ENCODE measurements at regions not wholly inside any gene's neighbourhood (a gene's known extent, or its start where the extent isn't known, plus 50 kb on each side); places are given as distances from the start of the nearest gene placed in this dataset.
"Not testable (repeated sequence)": the region's sequence is repeated elsewhere in the genome, so short reads cannot be mapped to it uniquely, and the experiment has no call there.

DNA sequence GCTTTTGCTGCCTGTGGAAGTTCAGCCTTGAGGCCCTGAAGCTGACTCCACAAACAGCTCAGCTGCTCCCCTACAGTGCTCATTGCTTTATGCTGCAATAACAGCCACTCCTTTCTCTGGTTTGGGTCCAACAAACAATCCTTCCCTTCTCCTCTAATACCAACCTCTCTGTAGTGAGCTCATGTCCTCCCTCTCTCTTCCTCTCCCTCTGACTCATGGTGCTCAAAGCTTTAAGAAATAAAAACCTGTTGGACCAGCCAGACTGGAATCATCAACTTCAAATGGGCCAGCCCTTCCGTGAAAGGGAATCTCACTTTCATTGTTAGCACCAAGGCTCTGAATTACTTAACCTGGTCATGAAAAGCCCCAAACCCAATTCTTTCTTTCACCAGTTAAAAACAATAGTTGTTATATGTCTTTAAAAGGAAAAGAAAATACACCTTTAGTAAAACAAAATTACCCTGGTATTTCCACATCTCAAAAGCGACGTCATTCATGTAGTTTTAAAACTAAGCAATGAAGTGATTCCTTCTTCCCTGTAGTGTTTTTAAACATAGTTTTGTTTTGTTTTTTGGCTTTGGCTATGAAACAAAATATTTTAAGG, 126.4 kb downstream of the DUSP6 start:
- Histone ChIP-seq H3K4me1 (ENCODE audit: insufficient read depth, low read length) (peaks cover 32% of the 10 kb centered on the region), H3K4me3 (ENCODE audit: low read length) (no peak overlapping the region), H3K27ac (ENCODE audit: low read depth, low read length) (no peak overlapping the region), H3K9me3 (ENCODE audit: insufficient read depth, low read depth, low read length) (no peaks in the 10 kb centered on the region), H3K27me3 (ENCODE audit: insufficient read depth, low read length) (no peaks in the 10 kb centered on the region), H3K9ac (ENCODE audit: low read depth, low read length) (no peak overlapping the region; the same call in 1 of the 2 replicates), H3K36me3 (ENCODE audit: insufficient read depth, low read length) (no peaks in the 10 kb centered on the region)
- 61% methylated on average over 1 of the region's 3 CpGs for WGBS

DNA sequence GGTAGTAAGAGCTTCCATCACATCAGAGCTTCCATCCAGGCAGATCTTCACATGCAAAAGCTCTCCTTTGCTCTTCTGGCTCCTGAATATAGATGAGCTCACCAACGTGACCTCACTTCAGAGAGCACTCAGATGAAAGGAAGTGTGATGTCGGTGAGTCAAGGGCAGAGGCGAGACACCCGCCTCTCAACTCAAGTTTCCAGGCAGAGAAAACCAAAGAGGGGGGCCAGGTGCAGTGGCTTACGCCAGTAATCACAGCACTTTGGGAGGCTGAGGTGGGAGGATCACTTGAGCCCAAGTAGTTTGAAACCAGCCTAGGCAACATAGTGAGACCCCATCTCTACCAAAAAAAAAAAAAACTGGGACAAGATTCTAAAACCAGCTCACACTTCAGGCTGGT, 126.9 kb downstream of the DUSP6 start:
- no peaks in the 10 kb centered on the region for H3K9me3 ChIP-seq (ENCODE audit: insufficient read depth, low read depth, low read length)
- 90% methylated on average over 5 of the region's 5 CpGs for WGBS
- H3K27me3 ChIP-seq (ENCODE audit: insufficient read depth, low read length), result no peaks in the 10 kb centered on the region
- H3K4me1 ChIP-seq (ENCODE audit: insufficient read depth, low read length), result peaks cover 32% of the 10 kb centered on the region
- H3K27ac ChIP-seq (ENCODE audit: low read depth, low read length), result no peak overlapping the region
- no peaks in the 10 kb centered on the region for H3K36me3 ChIP-seq (ENCODE audit: insufficient read depth, low read length)
- H3K4me3 ChIP-seq (ENCODE audit: low read length), result no peak overlapping the region
- no peak overlapping the region for H3K9ac ChIP-seq (ENCODE audit: low read depth, low read length)

DNA sequence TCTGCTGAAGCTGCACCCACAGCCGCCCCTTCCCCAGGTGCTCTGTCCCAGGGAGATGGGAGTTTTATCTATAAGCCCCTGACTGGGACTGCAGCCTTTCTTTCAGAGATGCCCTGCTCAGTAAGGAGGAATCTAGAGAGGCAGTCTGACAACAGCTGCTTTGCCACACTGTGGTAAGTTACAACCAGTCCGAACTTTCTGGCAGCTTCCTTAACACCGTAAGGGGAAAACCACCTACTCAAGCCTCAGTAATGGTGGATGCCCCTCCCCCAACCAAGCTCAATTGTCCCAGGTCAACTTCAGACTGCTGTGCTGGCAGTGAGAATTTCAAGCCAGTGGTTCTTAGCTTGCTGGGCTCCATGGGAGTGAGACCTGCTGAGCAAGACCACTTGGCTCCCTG, 129.7 kb downstream of the DUSP6 start:
- H3K9ac ChIP-seq (ENCODE audit: low read depth, low read length); H3K36me3 ChIP-seq (ENCODE audit: insufficient read depth, low read length); H3K27me3 ChIP-seq (ENCODE audit: insufficient read depth, low read length); H3K27ac ChIP-seq (ENCODE audit: low read depth, low read length); H3K9me3 ChIP-seq (ENCODE audit: insufficient read depth, low read depth, low read length); H3K4me3 ChIP-seq (ENCODE audit: low read length): not testable (repeated sequence)
- peaks cover 20% of the 10 kb centered on the region for H3K4me1 ChIP-seq (ENCODE audit: insufficient read depth, low read length)
- 85% methylated on average over 3 of the region's 3 CpGs for WGBS

DNA sequence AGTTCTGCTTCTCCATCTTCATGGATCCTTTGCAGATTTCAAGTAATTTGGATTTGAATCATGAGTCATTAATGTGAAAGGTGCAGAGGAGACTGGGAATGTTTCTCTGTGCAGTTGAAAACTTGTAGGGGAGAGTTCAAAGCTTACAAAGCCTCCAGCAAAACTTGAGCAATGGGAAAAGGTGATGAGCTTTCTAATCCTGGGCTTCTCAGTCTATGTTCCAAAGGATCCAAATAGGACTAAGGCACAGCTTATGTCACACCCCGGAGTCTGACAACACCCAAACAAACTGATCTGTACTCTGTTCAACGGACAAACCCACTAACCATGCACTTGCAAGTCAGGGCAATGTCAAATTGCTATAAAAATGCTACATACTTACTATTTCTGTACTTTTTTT, 134.8 kb downstream of the DUSP6 start:
- no peak overlapping the region for H3K4me3 ChIP-seq (ENCODE audit: low read length)
- H3K27me3 ChIP-seq (ENCODE audit: insufficient read depth, low read length), result no peaks in the 10 kb centered on the region
- no peak overlapping the region for H3K27ac ChIP-seq (ENCODE audit: low read depth, low read length)
- H3K9ac ChIP-seq (ENCODE audit: low read depth, low read length), result no peak overlapping the region
- 90% methylated on average over 2 of the region's 2 CpGs for WGBS
- H3K4me1 ChIP-seq (ENCODE audit: insufficient read depth, low read length), result no peaks in the 10 kb centered on the region
- no peaks in the 10 kb centered on the region for H3K9me3 ChIP-seq (ENCODE audit: insufficient read depth, low read depth, low read length)
- no peaks in the 10 kb centered on the region for H3K36me3 ChIP-seq (ENCODE audit: insufficient read depth, low read length)

DNA sequence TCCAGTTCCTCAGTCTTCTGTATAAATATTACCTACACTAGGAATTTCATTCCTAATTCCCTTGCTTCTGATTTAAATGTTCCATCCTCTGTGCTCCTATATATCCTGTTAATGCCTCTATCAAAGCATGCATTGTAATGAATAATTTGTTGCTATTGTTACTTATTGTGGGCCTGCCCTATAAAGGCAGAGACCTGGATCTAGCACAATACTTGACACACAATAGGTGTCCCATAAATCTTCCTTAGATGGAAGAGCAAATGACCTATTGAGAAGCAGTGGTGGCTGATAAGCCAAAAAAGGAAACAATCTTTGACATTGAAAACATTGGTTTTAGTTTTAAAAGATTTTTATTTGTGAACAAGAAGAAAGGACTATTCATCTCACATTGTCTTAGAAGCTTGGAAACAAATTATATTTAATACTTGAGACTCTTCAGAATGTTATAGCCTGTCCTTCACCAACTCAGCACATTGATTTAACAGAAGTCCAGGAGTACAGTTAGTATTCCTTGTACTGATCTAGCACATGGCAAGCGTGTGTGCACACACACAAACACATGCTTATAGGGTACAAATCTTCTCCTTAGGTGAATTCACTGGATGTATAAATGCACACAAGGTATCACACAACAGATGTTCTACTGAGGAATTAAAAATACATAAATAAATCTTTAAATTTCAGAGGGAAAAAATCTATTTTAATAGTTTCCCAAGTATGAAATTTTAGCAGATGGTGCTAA, 135.9 kb downstream of the DUSP6 start:
- WGBS, result 90% methylated on average over 1 of the region's 1 CpG
- no peak overlapping the region for H3K9ac ChIP-seq (ENCODE audit: low read depth, low read length)
- H3K4me1 ChIP-seq (ENCODE audit: insufficient read depth, low read length), result no peaks in the 10 kb centered on the region
- H3K27me3 ChIP-seq (ENCODE audit: insufficient read depth, low read length), result no peaks in the 10 kb centered on the region
- H3K9me3 ChIP-seq (ENCODE audit: insufficient read depth, low read depth, low read length), result no peaks in the 10 kb centered on the region
- no peak overlapping the region for H3K27ac ChIP-seq (ENCODE audit: low read depth, low read length)
- no peak overlapping the region for H3K4me3 ChIP-seq (ENCODE audit: low read length)
- no peaks in the 10 kb centered on the region for H3K36me3 ChIP-seq (ENCODE audit: insufficient read depth, low read length)

DNA sequence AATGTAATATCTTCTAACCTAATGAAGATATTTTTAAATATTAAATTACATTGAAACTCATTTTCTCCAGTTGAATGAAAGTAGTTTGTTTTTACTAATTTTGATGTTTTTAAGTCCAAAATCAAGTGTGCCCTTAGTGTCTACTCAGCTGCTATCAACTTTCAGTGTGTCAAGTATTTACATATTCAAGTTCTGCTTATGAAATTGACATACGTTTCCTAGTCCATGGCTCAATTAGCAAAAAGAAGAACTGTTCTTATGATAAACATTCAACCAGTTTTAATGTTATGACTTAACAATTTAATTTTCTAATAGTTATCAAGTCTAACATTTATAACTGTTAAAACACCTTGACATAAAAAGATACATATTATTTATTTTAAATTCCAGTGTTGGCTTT, 137.1 kb downstream of the DUSP6 start:
- Histone ChIP-seq H3K4me1 (ENCODE audit: insufficient read depth, low read length) (peaks cover 1% of the 10 kb centered on the region; the same call in 1 of the 2 replicates), H3K27ac (ENCODE audit: low read depth, low read length) (no peak overlapping the region), H3K36me3 (ENCODE audit: insufficient read depth, low read length) (no peaks in the 10 kb centered on the region), H3K9me3 (ENCODE audit: insufficient read depth, low read depth, low read length) (no peaks in the 10 kb centered on the region), H3K27me3 (ENCODE audit: insufficient read depth, low read length) (no peaks in the 10 kb centered on the region), H3K9ac (ENCODE audit: low read depth, low read length) (no peak overlapping the region), H3K4me3 (ENCODE audit: low read length) (no peak overlapping the region)
- 92% methylated on average over 1 of the region's 1 CpG for WGBS

DNA sequence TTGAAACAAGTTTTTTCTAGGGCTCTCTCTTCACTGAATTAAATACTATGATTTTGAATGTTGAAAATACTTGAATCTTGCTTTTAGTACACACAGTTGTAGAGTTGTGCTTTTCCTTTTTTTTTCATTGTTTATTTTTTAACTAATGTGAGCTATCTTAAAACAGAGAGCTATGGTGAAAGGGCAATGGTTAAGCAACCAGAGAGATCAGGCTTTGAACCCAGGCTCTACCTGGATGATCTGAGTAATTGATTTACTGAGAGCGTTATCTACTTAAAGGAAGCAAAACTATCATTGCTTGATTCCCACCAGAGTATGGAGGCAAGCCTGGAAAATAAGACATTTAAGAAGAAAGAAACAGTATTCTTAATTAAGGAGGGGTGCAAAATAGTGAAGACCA, 138.6 kb downstream of the DUSP6 start:
- Histone ChIP-seq H3K27me3 (ENCODE audit: insufficient read depth, low read length) (no peaks in the 10 kb centered on the region), H3K4me1 (ENCODE audit: insufficient read depth, low read length) (peaks cover 16% of the 10 kb centered on the region; the same call in 1 of the 2 replicates), H3K9ac (ENCODE audit: low read depth, low read length) (no peak overlapping the region), H3K9me3 (ENCODE audit: insufficient read depth, low read depth, low read length) (no peaks in the 10 kb centered on the region), H3K36me3 (ENCODE audit: insufficient read depth, low read length) (no peaks in the 10 kb centered on the region), H3K4me3 (ENCODE audit: low read length) (no peak overlapping the region), H3K27ac (ENCODE audit: low read depth, low read length) (no peak overlapping the region)
- WGBS, result 100% methylated on average over 1 of the region's 1 CpG

DNA sequence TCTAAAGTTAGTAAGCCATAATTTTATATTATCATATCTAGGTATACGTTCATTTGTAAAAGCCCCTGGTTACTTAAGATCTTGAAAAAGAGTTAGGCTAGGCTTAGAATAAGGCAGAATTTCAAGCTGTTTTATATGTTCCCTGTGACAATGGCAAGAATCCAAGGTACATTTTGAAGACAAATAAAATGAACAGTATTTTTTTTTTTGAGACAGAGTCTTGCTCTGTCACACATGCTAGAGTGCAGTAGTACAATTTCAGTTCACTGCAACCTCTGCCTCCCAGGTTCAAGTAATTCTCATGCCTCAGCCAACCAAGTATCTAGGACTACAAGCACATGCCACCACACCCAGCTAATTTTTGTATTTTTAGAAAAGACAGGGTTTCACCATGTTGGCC, 139.2 kb downstream of the DUSP6 start:
- no peak overlapping the region for H3K9ac ChIP-seq (ENCODE audit: low read depth, low read length)
- no peaks in the 10 kb centered on the region for H3K27me3 ChIP-seq (ENCODE audit: insufficient read depth, low read length)
- H3K9me3 ChIP-seq (ENCODE audit: insufficient read depth, low read depth, low read length), result no peaks in the 10 kb centered on the region
- H3K27ac ChIP-seq (ENCODE audit: low read depth, low read length), result no peak overlapping the region
- H3K4me3 ChIP-seq (ENCODE audit: low read length), result no peak overlapping the region
- peaks cover 20% of the 10 kb centered on the region for H3K4me1 ChIP-seq (ENCODE audit: insufficient read depth, low read length)
- no peaks in the 10 kb centered on the region for H3K36me3 ChIP-seq (ENCODE audit: insufficient read depth, low read length)
- 100% methylated on average over 1 of the region's 1 CpG for WGBS

DNA sequence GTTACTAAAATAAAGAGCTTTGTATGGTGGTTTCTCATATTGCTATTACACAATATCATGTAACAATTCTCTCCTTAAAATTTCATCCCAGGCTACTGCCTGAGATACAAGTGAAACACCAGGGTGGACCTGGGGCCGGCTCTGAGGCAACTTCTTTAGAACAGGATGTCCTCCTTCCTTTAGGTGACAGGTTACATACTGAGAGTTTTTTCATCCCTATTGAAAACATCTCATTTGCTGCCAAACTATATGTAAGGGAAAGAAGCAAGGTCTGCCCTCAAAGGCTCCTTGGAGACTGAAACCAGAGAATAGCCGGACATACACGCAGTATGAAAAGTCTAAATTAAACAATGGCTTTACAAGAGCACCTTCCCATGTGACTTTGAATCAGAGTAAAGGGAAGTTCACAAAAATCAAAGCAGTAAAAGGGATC, 139.9 kb downstream of the DUSP6 start:
- 98% methylated on average over 3 of the region's 3 CpGs for WGBS
- Histone ChIP-seq H3K36me3 (ENCODE audit: insufficient read depth, low read length) (no peaks in the 10 kb centered on the region), H3K27me3 (ENCODE audit: insufficient read depth, low read length) (no peaks in the 10 kb centered on the region), H3K27ac (ENCODE audit: low read depth, low read length) (no peak overlapping the region), H3K4me1 (ENCODE audit: insufficient read depth, low read length) (peaks cover 20% of the 10 kb centered on the region), H3K9ac (ENCODE audit: low read depth, low read length) (no peak overlapping the region), H3K9me3 (ENCODE audit: insufficient read depth, low read depth, low read length) (no peaks in the 10 kb centered on the region), H3K4me3 (ENCODE audit: low read length) (no peak overlapping the region)

DNA sequence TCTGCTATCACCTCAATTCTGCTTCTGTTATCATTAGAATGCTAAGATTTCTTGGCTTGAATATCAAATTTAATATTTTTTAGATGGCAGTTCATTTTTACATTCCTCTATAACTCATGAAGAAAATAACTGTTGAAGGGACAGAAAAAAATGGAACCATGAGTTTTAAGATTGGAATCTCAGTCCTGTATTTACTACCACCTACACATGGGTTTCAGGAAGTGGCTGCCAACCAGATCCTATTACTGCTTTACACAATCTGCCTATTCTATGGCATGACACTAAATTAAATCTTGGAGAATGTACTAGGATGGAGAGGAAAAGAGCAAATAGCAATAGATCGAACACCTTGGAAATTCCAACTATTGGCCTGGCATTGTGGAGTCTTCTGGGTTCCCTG, 140.8 kb downstream of the DUSP6 start:
- 100% methylated on average over 1 of the region's 1 CpG for WGBS

DNA sequence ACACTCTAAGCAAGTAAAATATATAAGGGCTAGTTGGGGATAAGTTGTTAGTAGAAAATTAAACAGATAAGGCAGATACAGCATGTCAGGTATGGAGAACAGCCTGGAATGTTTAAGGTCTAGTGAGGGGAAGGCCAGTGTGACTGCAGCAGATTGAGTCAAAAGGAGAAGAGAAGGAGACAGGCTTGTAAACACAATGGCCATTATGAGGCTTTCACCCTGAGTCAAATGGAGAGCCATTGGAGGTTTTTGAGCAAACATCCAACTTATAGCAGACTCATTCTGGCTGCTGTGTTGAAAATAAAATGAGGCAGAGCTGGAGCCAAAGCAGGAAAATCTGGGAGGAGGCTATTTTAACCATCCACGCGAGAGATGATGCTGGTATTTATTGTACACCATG, 142.0 kb downstream of the DUSP6 start:
- WGBS, result 95% methylated on average over 2 of the region's 2 CpGs
- Histone ChIP-seq H3K4me3 (ENCODE audit: low read length) (no peak overlapping the region), H3K27ac (ENCODE audit: low read depth, low read length) (no peak overlapping the region), H3K4me1 (ENCODE audit: insufficient read depth, low read length) (peaks cover 20% of the 10 kb centered on the region), H3K36me3 (ENCODE audit: insufficient read depth, low read length) (no peaks in the 10 kb centered on the region), H3K27me3 (ENCODE audit: insufficient read depth, low read length) (no peaks in the 10 kb centered on the region), H3K9me3 (ENCODE audit: insufficient read depth, low read depth, low read length) (no peaks in the 10 kb centered on the region), H3K9ac (ENCODE audit: low read depth, low read length) (no peak overlapping the region)

More for the DNA sequence above, 140.8 kb downstream of the DUSP6 start:
- no peaks in the 10 kb centered on the region for H3K27me3 ChIP-seq (ENCODE audit: insufficient read depth, low read length)
- H3K9me3 ChIP-seq (ENCODE audit: insufficient read depth, low read depth, low read length), result no peaks in the 10 kb centered on the region
- H3K4me3 ChIP-seq (ENCODE audit: low read length), result no peak overlapping the region
- peaks cover 20% of the 10 kb centered on the region for H3K4me1 ChIP-seq (ENCODE audit: insufficient read depth, low read length)
- no peaks in the 10 kb centered on the region for H3K36me3 ChIP-seq (ENCODE audit: insufficient read depth, low read length)
- no peak overlapping the region for H3K9ac ChIP-seq (ENCODE audit: low read depth, low read length)
- no peak overlapping the region for H3K27ac ChIP-seq (ENCODE audit: low read depth, low read length)
